CD8-positive, alpha-beta memory T cell (primary cell): ENCODE measurements at regions not wholly inside any gene's neighbourhood (a gene's known extent, or its start where the extent isn't known, plus 50 kb on each side); places are given as distances from the start of the nearest gene placed in this dataset.

ENCODE experiments used
- CTCF ChIA-PET: fragments of 350-600 bp; sonication (Branson Sonifier 250); formaldehyde crosslinking; loops from one replicate; lab custom pipeline; 2021; ENCODE audit warnings: antibody characterized with exemption; lab: Charles Lee
- POLR2A ChIA-PET: fragments of 350-600 bp; sonication (Branson Sonifier 250); formaldehyde crosslinking; loops from one replicate; lab custom pipeline; 2021; ENCODE audit warnings: antibody characterized with exemption; lab: Charles Lee
- DNase-seq, 5 donors: peaks; one replicate each; pipeline versions ENCODE4 v3.0.0 to v3.0.0-alpha.2; 2020 to 2022; ENCODE audit warnings: mixed read lengths in 1 of 5
- H3K27ac ChIP-seq: one replicate; pipeline ENCODE4 v1.7.0; 2013; ENCODE audit warnings: low read depth, mild to moderate bottlenecking, low read length, moderate library complexity
- H3K27me3 ChIP-seq: 2 replicates; pipeline ENCODE4 v1.7.0; 2013; ENCODE audit warnings: low read length, mild to moderate bottlenecking; ENCODE audit not compliant: insufficient read depth, poor library complexity, severe bottlenecking
- H3K36me3 ChIP-seq: 2 replicates; pipeline ENCODE4 v1.7.0; 2013; ENCODE audit warnings: mild to moderate bottlenecking, low read length, moderate library complexity; ENCODE audit not compliant: insufficient read depth
- H3K4me1 ChIP-seq: 2 replicates; pipeline ENCODE4 v1.7.0; 2013; ENCODE audit warnings: mild to moderate bottlenecking, low read length, moderate library complexity; ENCODE audit not compliant: insufficient read depth
- H3K4me3 ChIP-seq: 2 replicates; pipeline ENCODE4 v1.7.0; 2013; ENCODE audit warnings: mild to moderate bottlenecking, low read length
- H3K9me3 ChIP-seq: 2 replicates; pipeline ENCODE4 v1.7.0; 2013; ENCODE audit warnings: mild to moderate bottlenecking, low read length
- H3K27ac Mint-ChIP-seq, 8 donors: one replicate each; pipeline ENCODE4 v1.8.0; 2020 to 2021; ENCODE audit warnings: mixed read lengths in 8 of 8, mild to moderate bottlenecking in 6 of 8, inconsistent platforms in 3 of 8, moderate library complexity in 3 of 8
- H3K27me3 Mint-ChIP-seq, 2 donors: one replicate each; pipeline ENCODE4 v1.8.0; 2020 to 2021; ENCODE audit warnings: mixed read lengths in 2 of 2, mild to moderate bottlenecking in 1 of 2, moderate library complexity in 1 of 2
- H3K36me3 Mint-ChIP-seq, 3 donors: one replicate each; pipeline ENCODE4 v1.8.0; 2020 to 2021; ENCODE audit warnings: mixed read lengths in 3 of 3, inconsistent platforms in 1 of 3, mild to moderate bottlenecking in 1 of 3
- H3K4me1 Mint-ChIP-seq, 3 donors: one replicate each; pipeline ENCODE4 v1.8.0; 2020 to 2021; ENCODE audit warnings: mixed read lengths in 3 of 3, inconsistent platforms in 1 of 3, mild to moderate bottlenecking in 1 of 3
- H3K4me3 Mint-ChIP-seq, 7 donors: one replicate each; pipeline ENCODE4 v1.8.0; 2020 to 2021; ENCODE audit warnings: mixed read lengths in 7 of 7, mild to moderate bottlenecking in 6 of 7, moderate library complexity in 4 of 7, inconsistent platforms in 2 of 7
- H3K9me3 Mint-ChIP-seq, 5 donors: one replicate each; pipeline ENCODE4 v1.8.0; 2020 to 2022; ENCODE audit warnings: mixed read lengths in 5 of 5, mild to moderate bottlenecking in 3 of 5, moderate library complexity in 2 of 5, inconsistent platforms in 1 of 5

- POLR2A ChIA-PET: no interaction called here
- Mint-ChIP-seq H3K4me1 (no peaks in the 10 kb centered on the region), H3K9me3 (peaks cover 0 to 14% (median 5%) of the 10 kb centered on the region in 5 donors)
Measured at GRCh38 chrX:1918780-1919179, 303.9 kb downstream of the ASMT start.

GRCh38 chrX:1925053-1925481 lies 310.2 kb downstream of the ASMT start:
- no peak overlapping the region for H3K4me3 Mint-ChIP-seq
- Histone ChIP-seq H3K4me3 (no peak overlapping the region), H3K9me3 (no peaks in the 10 kb centered on the region), H3K36me3 (no peaks in the 10 kb centered on the region), H3K27me3 (no peaks in the 10 kb centered on the region), H3K27ac (no peak overlapping the region), H3K4me1 (no peaks in the 10 kb centered on the region)
- H3K27ac Mint-ChIP-seq: no peak overlapping the region
- H3K4me1 Mint-ChIP-seq: peaks cover 0 to 5% (median 5%) of the 10 kb centered on the region in 3 donors
- CTCF ChIA-PET: no interaction called here
- H3K9me3 Mint-ChIP-seq: peaks cover 0 to 15% (median 5%) of the 10 kb centered on the region in 5 donors
- DNase-seq: no peak
- H3K27me3 Mint-ChIP-seq: peaks cover 5 to 12% of the 10 kb centered on the region in 2 donors
- peaks cover 0 to 5% (median 0%) of the 10 kb centered on the region in 3 donors for H3K36me3 Mint-ChIP-seq
- POLR2A ChIA-PET: no interaction called here

More at GRCh38 chrX:1918780-1919179, 303.9 kb downstream of the ASMT start:
- H3K36me3 Mint-ChIP-seq: no peaks in the 10 kb centered on the region
- H3K9me3 ChIP-seq: no peaks in the 10 kb centered on the region
- no peaks in the 10 kb centered on the region for H3K36me3 ChIP-seq
- CTCF ChIA-PET: no interaction called here
- H3K27ac ChIP-seq: no peak overlapping the region
- H3K27ac Mint-ChIP-seq: no peak overlapping the region
- H3K4me3 Mint-ChIP-seq: no peak overlapping the region
- H3K27me3 ChIP-seq: no peaks in the 10 kb centered on the region
- no peaks in the 10 kb centered on the region for H3K4me1 ChIP-seq
- no peak for DNase-seq
- H3K4me3 ChIP-seq: no peak overlapping the region
- peaks cover 0 to 8% of the 10 kb centered on the region in 2 donors for H3K27me3 Mint-ChIP-seq

DNA sequence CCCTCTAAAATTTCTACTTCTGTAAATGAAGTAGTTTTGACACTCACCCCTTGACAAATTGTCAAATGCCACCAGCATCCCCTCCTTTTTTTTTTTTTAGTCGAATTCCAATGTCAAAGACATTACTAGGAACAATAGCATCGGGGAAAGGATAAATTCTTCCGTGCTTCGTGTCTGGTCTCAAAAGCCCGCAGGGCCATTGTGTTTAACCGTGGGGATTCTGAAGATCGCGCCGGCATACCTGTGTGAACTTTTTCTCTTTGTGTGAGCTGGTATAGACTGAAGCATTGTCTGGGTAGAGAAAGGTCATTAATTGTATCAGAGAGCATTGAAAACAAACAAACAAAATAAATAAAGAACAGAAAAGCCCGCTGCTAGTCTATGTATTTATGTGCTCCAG lies 313.9 kb downstream of the ASMT start:
- H3K27ac Mint-ChIP-seq: no peak overlapping the region
- H3K36me3 Mint-ChIP-seq: peaks cover 0 to 9% (median 0%) of the 10 kb centered on the region in 3 donors
- peaks cover 0 to 5% (median 5%) of the 10 kb centered on the region in 3 donors for H3K4me1 Mint-ChIP-seq
- no peak overlapping the region for H3K27ac ChIP-seq
- H3K27me3 Mint-ChIP-seq: peaks cover 7 to 13% of the 10 kb centered on the region in 2 donors
- H3K27me3 ChIP-seq: no peaks in the 10 kb centered on the region
- ChIA-PET CTCF (no interaction called here), POLR2A (no interaction called here)
- no peaks in the 10 kb centered on the region for H3K36me3 ChIP-seq
- DNase-seq: no peak
- no peaks in the 10 kb centered on the region for H3K4me1 ChIP-seq
- no peak overlapping the region for H3K4me3 Mint-ChIP-seq
- H3K9me3 Mint-ChIP-seq: peaks cover 0 to 10% (median 0%) of the 10 kb centered on the region in 5 donors
- H3K9me3 ChIP-seq: no peaks in the 10 kb centered on the region
- no peak overlapping the region for H3K4me3 ChIP-seq

- H3K4me1 ChIP-seq: no peaks in the 10 kb centered on the region
- H3K27me3 Mint-ChIP-seq: peaks cover 2 to 8% of the 10 kb centered on the region in 2 donors
- H3K4me3 ChIP-seq: no peak overlapping the region
- H3K36me3 Mint-ChIP-seq: peaks cover 0 to 4% (median 0%) of the 10 kb centered on the region in 3 donors
- no peak overlapping the region for H3K27ac Mint-ChIP-seq
- CTCF ChIA-PET: no interaction called here
- H3K27ac ChIP-seq: no peak overlapping the region
- no peak for DNase-seq
- H3K27me3 ChIP-seq: no peaks in the 10 kb centered on the region
- POLR2A ChIA-PET: no interaction called here
- no peaks in the 10 kb centered on the region for H3K9me3 ChIP-seq
- H3K9me3 Mint-ChIP-seq: peaks cover 0 to 15% (median 4%) of the 10 kb centered on the region in 5 donors
- H3K4me1 Mint-ChIP-seq: no peaks in the 10 kb centered on the region
- no peaks in the 10 kb centered on the region for H3K36me3 ChIP-seq
- no peak overlapping the region for H3K4me3 Mint-ChIP-seq
Measured at GRCh38 chrX:1932231-1932630, 317.4 kb downstream of the ASMT start.

- Mint-ChIP-seq H3K9me3 (peaks cover 0 to 19% (median 6%) of the 10 kb centered on the region in 5 donors), H3K4me3 (no peak overlapping the region), H3K27me3 (peaks cover 2 to 8% of the 10 kb centered on the region in 2 donors), H3K27ac (no peak overlapping the region), H3K4me1 (peaks cover 0 to 2% (median 0%) of the 10 kb centered on the region in 3 donors), H3K36me3 (peaks cover 0 to 4% (median 0%) of the 10 kb centered on the region in 3 donors)
- POLR2A ChIA-PET: no interaction called here
- no peak for DNase-seq
- Histone ChIP-seq H3K27me3 (no peaks in the 10 kb centered on the region), H3K4me1 (no peaks in the 10 kb centered on the region), H3K36me3 (no peaks in the 10 kb centered on the region), H3K9me3 (no peaks in the 10 kb centered on the region), H3K27ac (no peak overlapping the region), H3K4me3 (no peak overlapping the region)
- CTCF ChIA-PET: no interaction called here
Measured at GRCh38 chrX:1933964-1934363, 319.1 kb downstream of the ASMT start.

GRCh38 chrX:1935805-1936204 lies 320.9 kb downstream of the ASMT start:
- peaks cover 2 to 8% of the 10 kb centered on the region in 2 donors for H3K27me3 Mint-ChIP-seq
- no peak overlapping the region for H3K4me3 ChIP-seq
- DNase-seq: no peak
- H3K27ac Mint-ChIP-seq: no peak overlapping the region
- H3K9me3 ChIP-seq: no peaks in the 10 kb centered on the region
- H3K4me1 ChIP-seq: no peaks in the 10 kb centered on the region
- CTCF ChIA-PET: no interaction called here
- POLR2A ChIA-PET: no interaction called here
- H3K27ac ChIP-seq: no peak overlapping the region
- H3K4me1 Mint-ChIP-seq: peaks cover 0 to 2% (median 0%) of the 10 kb centered on the region in 3 donors
- no peaks in the 10 kb centered on the region for H3K27me3 ChIP-seq
- no peaks in the 10 kb centered on the region for H3K36me3 ChIP-seq
- peaks cover 0 to 26% (median 6%) of the 10 kb centered on the region in 5 donors for H3K9me3 Mint-ChIP-seq
- H3K4me3 Mint-ChIP-seq: no peak overlapping the region
- peaks cover 0 to 4% (median 0%) of the 10 kb centered on the region in 3 donors for H3K36me3 Mint-ChIP-seq

DNA sequence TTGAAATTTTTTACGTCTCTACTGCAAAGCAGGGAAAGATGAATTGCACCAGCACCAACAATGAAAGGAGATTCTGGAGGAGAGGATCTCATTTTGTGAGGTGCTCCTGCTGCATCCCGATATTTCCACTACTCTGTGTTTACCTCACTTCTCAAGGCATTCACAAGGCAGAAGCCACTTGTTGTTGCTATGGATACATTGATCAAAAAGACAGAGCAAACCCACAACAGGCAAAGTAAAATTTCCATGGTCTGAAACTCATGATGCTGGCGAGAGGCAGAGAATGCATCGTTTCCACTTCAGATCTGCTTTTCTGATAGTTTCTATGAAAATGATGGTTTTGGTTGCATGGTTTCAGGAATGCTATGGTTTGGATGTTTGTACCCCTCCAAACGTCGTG lies 323.3 kb downstream of the ASMT start:
- Mint-ChIP-seq H3K4me3 (no peak overlapping the region), H3K9me3 (peaks cover 0 to 26% (median 6%) of the 10 kb centered on the region in 5 donors), H3K36me3 (no peaks in the 10 kb centered on the region), H3K4me1 (peaks cover 0 to 2% (median 0%) of the 10 kb centered on the region in 3 donors), H3K27me3 (no peaks in the 10 kb centered on the region), H3K27ac (no peak overlapping the region)
- Histone ChIP-seq H3K36me3 (no peaks in the 10 kb centered on the region), H3K27ac (no peak overlapping the region), H3K27me3 (no peaks in the 10 kb centered on the region), H3K4me1 (no peaks in the 10 kb centered on the region), H3K9me3 (no peaks in the 10 kb centered on the region), H3K4me3 (no peak overlapping the region)
- POLR2A ChIA-PET: no interaction called here
- CTCF ChIA-PET: no interaction called here
- no peak for DNase-seq

GRCh38 chrX:1941321-1941720 lies 326.5 kb downstream of the ASMT start:
- no peak for DNase-seq
- Mint-ChIP-seq H3K27ac (no peak overlapping the region), H3K27me3 (no peaks in the 10 kb centered on the region), H3K4me3 (no peak overlapping the region), H3K36me3 (no peaks in the 10 kb centered on the region), H3K9me3 (peaks cover 0 to 25% (median 7%) of the 10 kb centered on the region in 5 donors), H3K4me1 (peaks cover 0 to 2% (median 0%) of the 10 kb centered on the region in 3 donors)
- Histone ChIP-seq H3K36me3 (no peaks in the 10 kb centered on the region), H3K27me3 (no peaks in the 10 kb centered on the region), H3K27ac (no peak overlapping the region), H3K4me1 (no peaks in the 10 kb centered on the region), H3K9me3 (no peaks in the 10 kb centered on the region), H3K4me3 (no peak overlapping the region)
- ChIA-PET POLR2A (no interaction called here), CTCF (no interaction called here)
